Mammary epithelial cell (primary cell): ENCODE measurements at regions not wholly inside any gene's neighbourhood (a gene's known extent, or its start where the extent isn't known, plus 50 kb on each side); places are given as distances from the start of the nearest gene placed in this dataset.

Experiments used
- CTCF ChIP-seq, 2 donors: IDR thresholded peaks in 1 of 2; conservative IDR thresholded peaks in 1 of 2; 2 replicates each; pipeline ENCODE4 v1.5.1; 2011 to 2012; ENCODE audit warnings: inconsistent platforms in 2 of 2, low read length in 2 of 2, mild to moderate bottlenecking in 2 of 2, control low read depth in 1 of 2, low read depth in 1 of 2; ENCODE audit not compliant: insufficient read depth in 1 of 2; ENCODE audit errors: extremely low read depth in 1 of 2
- EZH2 ChIP-seq: IDR thresholded peaks from 2 replicates; pipeline ENCODE4 v1.6.1; 2012; ENCODE audit warnings: low read length, inconsistent platforms, borderline replicate concordance

- TF ChIP-seq EZH2: no peak
- no peak for TF ChIP-seq CTCF (conservative IDR thresholded peaks at IDR 0.05 in 1 of 2, IDR thresholded peaks at IDR 0.05 in 1 of 2; ENCODE audit: extremely low read depth in 1 of 2, insufficient read depth in 1 of 2, low read depth in 1 of 2, low read length in 2 of 2)
Measured at GRCh38 chr10:4029866-4030265, 244.9 kb upstream of the KLF6 start.
